H54 (cell line): ENCODE measurements at regions not wholly inside any gene's neighbourhood (a gene's known extent, or its start where the extent isn't known, plus 50 kb on each side); places are given as distances from the start of the nearest gene placed in this dataset.

Experiments
- DNase-seq: peaks from one replicate; pipeline ENCODE4 v3.0.0; 2011; ENCODE audit warnings: low spot score, mixed read lengths; ENCODE audit not compliant: insufficient read length
- FAIRE-seq: peaks from 3 replicates; lab custom pipeline; 2011; peaks lifted over from hg19 to GRCh38; lab: Jason Lieb, UNC
- POLR2A ChIP-seq: IDR thresholded peaks from 2 replicates; pipeline ENCODE4 v1.6.1; 2011; ENCODE audit warnings: low read depth, mild to moderate bottlenecking, low read length

- no peak for TF ChIP-seq POLR2A
- FAIRE-seq (no peak), DNase-seq (no peak)
Measured at GRCh38 chr22:48004038-48004437, 1241.6 kb downstream of the TBC1D22A start.

- FAIRE-seq (no peak), DNase-seq (no peak)
- TF ChIP-seq POLR2A = no peak
Measured at GRCh38 chr22:48001101-48001500, 1238.7 kb downstream of the TBC1D22A start.

- no peak for DNase-seq
- no peak for TF ChIP-seq POLR2A
- FAIRE-seq = no peak
Measured at GRCh38 chr22:47997612-47998011, 1235.2 kb downstream of the TBC1D22A start.

- TF ChIP-seq POLR2A = no peak
- DNase-seq = no peak
- FAIRE-seq = no peak
Measured at GRCh38 chr22:47997052-47997590, 1234.7 kb downstream of the TBC1D22A start.

GRCh38 chr22:47996446-47996857 lies 1234.0 kb downstream of the TBC1D22A start:
- FAIRE-seq = no peak
- TF ChIP-seq POLR2A = no peak
- no peak for DNase-seq

- no peak for DNase-seq
Measured at GRCh38 chr22:47995718-47996117, 1233.3 kb downstream of the TBC1D22A start.

GRCh38 chr22:47995264-47995627 lies 1232.8 kb downstream of the TBC1D22A start:
- no peak for TF ChIP-seq POLR2A
- DNase-seq (no peak), FAIRE-seq (no peak)

More at GRCh38 chr22:47995718-47996117, 1233.3 kb downstream of the TBC1D22A start:
- no peak for TF ChIP-seq POLR2A
- no peak for FAIRE-seq

GRCh38 chr22:47994601-47995263 lies 1232.3 kb downstream of the TBC1D22A start:
- FAIRE-seq (no peak), DNase-seq (no peak)
- no peak for TF ChIP-seq POLR2A

GRCh38 chr22:47994045-47994444 lies 1231.6 kb downstream of the TBC1D22A start:
- FAIRE-seq (no peak), DNase-seq (no peak)
- no peak for TF ChIP-seq POLR2A

- FAIRE-seq (no peak), DNase-seq (no peak)
- TF ChIP-seq POLR2A = no peak
Measured at GRCh38 chr22:47990481-47990880, 1228.0 kb downstream of the TBC1D22A start.

- DNase-seq = no peak
- no peak for FAIRE-seq
- TF ChIP-seq POLR2A = no peak
Measured at GRCh38 chr22:47987885-47988515, 1225.5 kb downstream of the TBC1D22A start.

- DNase-seq = no peak
- TF ChIP-seq POLR2A = no peak
- FAIRE-seq = no peak
Measured at GRCh38 chr22:47976219-47976618, 1213.8 kb downstream of the TBC1D22A start.

GRCh38 chr22:47967831-47968230 lies 1205.4 kb downstream of the TBC1D22A start:
- no peak for DNase-seq

GRCh38 chr22:47966316-47966715 lies 1203.9 kb downstream of the TBC1D22A start:
- FAIRE-seq = no peak
- TF ChIP-seq POLR2A = no peak
- DNase-seq = no peak

More at GRCh38 chr22:47967831-47968230, 1205.4 kb downstream of the TBC1D22A start:
- TF ChIP-seq POLR2A = no peak
- no peak for FAIRE-seq
